ENCODE measurements at regions not wholly inside any gene's neighbourhood (a gene's known extent, or its start where the extent isn't known, plus 50 kb on each side); places are given as distances from the start of the nearest gene placed in this dataset.

DNA sequence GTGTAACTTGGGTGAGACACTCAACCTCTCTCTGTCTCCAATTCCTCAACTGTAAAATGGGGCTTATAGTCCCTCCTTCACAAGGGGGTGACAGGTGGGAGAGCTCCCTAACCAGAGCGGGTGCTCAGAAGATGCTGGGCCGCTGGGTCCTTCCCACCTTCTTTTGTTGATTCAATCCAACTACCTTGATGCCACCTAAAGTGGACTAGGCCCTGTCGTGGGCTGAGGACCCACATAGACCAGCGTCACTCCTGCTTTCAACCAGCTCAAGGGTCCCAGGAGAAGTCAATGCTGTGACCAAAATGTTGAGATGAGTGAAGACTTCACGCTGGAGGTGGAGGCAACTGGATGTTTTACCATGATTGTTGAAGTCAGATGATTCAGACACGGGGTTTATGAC lies 72.7 kb upstream of the WNT11 start:
- Histone ChIP-seq H2AFZ (ENCODE audit: low read length) (no peak overlapping the region), H3K36me3 (ENCODE audit: control insufficient read depth, insufficient read depth, low read length) (no peaks in the 10 kb centered on the region), H4K20me1 (ENCODE audit: control insufficient read depth, extremely low read depth, insufficient read depth, low read length) (peaks cover 2% of the 10 kb centered on the region), H3K9ac (ENCODE audit: insufficient read depth, low read length) (no peak overlapping the region), H3K79me2 (ENCODE audit: control insufficient read depth, insufficient read depth, low read length) (no peaks in the 10 kb centered on the region), H3K4me2 (ENCODE audit: extremely low read depth, insufficient read depth, low read length) (no peak overlapping the region), H3K27me3 (ENCODE audit: control insufficient read depth, insufficient read depth, low read length) (peaks cover 6% of the 10 kb centered on the region), H3K27ac (ENCODE audit: insufficient read depth, low read length) (no peak overlapping the region), H3K4me1 (ENCODE audit: control insufficient read depth, extremely low read depth, insufficient read depth, low read length) (no peaks in the 10 kb centered on the region), H3K4me3 (replicated peaks in 1 of 4; ENCODE audit: control extremely low read depth in 1 of 4, insufficient read depth in 1 of 4, low read depth in 3 of 4, low read length in 4 of 4) (no peak overlapping the region), H3K9me3 (ENCODE audit: control insufficient read depth, insufficient read depth, low read depth, low read length) (no peaks in the 10 kb centered on the region)
- no peak for TF ChIP-seq EZH2 (IDR thresholded peaks at IDR 0.05; ENCODE audit: low read length, missing control alignments)
- TF ChIP-seq, protein P1, sequence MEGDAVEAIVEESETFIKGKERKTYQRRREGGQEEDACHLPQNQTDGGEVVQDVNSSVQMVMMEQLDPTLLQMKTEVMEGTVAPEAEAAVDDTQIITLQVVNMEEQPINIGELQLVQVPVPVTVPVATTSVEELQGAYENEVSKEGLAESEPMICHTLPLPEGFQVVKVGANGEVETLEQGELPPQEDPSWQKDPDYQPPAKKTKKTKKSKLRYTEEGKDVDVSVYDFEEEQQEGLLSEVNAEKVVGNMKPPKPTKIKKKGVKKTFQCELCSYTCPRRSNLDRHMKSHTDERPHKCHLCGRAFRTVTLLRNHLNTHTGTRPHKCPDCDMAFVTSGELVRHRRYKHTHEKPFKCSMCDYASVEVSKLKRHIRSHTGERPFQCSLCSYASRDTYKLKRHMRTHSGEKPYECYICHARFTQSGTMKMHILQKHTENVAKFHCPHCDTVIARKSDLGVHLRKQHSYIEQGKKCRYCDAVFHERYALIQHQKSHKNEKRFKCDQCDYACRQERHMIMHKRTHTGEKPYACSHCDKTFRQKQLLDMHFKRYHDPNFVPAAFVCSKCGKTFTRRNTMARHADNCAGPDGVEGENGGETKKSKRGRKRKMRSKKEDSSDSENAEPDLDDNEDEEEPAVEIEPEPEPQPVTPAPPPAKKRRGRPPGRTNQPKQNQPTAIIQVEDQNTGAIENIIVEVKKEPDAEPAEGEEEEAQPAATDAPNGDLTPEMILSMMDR (conservative IDR thresholded peaks at IDR 0.05 in 1 of 2, IDR thresholded peaks at IDR 0.05 in 1 of 2; ENCODE audit: low read depth in 1 of 2, low read length in 2 of 2): no peak
- no peak for DNase-seq (ENCODE audit: low read depth in 2 of 2)

DNA sequence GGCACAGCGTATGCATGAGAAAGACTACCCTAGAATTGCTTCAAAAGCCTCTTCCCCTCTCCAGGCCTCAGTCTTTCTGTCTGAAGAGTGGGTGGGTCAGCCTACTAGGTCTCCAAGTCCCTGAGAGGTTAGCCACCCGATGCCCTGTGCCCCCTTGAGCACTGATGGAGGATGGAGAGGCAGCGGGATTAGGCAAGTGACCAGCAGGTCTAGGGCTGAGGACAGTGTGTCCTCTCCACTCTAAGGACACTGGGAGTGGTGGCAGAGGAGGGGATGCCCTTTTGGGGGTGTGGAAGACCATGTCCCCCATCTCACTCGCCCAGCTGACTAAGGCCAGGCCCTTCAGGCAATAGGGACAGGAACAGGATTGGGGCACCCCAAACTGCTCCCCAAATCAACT lies 72.2 kb upstream of the WNT11 start:
- Histone ChIP-seq H3K27ac (ENCODE audit: insufficient read depth, low read length) (no peak overlapping the region), H3K4me2 (ENCODE audit: extremely low read depth, insufficient read depth, low read length) (no peak overlapping the region), H3K4me3 (replicated peaks in 1 of 4; ENCODE audit: control extremely low read depth in 1 of 4, insufficient read depth in 1 of 4, low read depth in 3 of 4, low read length in 4 of 4) (no peak overlapping the region), H3K27me3 (ENCODE audit: control insufficient read depth, insufficient read depth, low read length) (peaks cover 6% of the 10 kb centered on the region), H3K9me3 (ENCODE audit: control insufficient read depth, insufficient read depth, low read depth, low read length) (no peaks in the 10 kb centered on the region), H3K9ac (ENCODE audit: insufficient read depth, low read length) (no peak overlapping the region), H4K20me1 (ENCODE audit: control insufficient read depth, extremely low read depth, insufficient read depth, low read length) (peaks cover 2% of the 10 kb centered on the region), H2AFZ (ENCODE audit: low read length) (no peak overlapping the region), H3K4me1 (ENCODE audit: control insufficient read depth, extremely low read depth, insufficient read depth, low read length) (no peaks in the 10 kb centered on the region), H3K36me3 (ENCODE audit: control insufficient read depth, insufficient read depth, low read length) (no peaks in the 10 kb centered on the region), H3K79me2 (ENCODE audit: control insufficient read depth, insufficient read depth, low read length) (no peaks in the 10 kb centered on the region)
- TF ChIP-seq EZH2 (IDR thresholded peaks at IDR 0.05; ENCODE audit: low read length, missing control alignments): no peak
- TF ChIP-seq, protein P1 (conservative IDR thresholded peaks at IDR 0.05 in 1 of 2, IDR thresholded peaks at IDR 0.05 in 1 of 2; ENCODE audit: low read depth in 1 of 2, low read length in 2 of 2): no peak
- DNase-seq (ENCODE audit: low read depth in 2 of 2): no peak

DNA sequence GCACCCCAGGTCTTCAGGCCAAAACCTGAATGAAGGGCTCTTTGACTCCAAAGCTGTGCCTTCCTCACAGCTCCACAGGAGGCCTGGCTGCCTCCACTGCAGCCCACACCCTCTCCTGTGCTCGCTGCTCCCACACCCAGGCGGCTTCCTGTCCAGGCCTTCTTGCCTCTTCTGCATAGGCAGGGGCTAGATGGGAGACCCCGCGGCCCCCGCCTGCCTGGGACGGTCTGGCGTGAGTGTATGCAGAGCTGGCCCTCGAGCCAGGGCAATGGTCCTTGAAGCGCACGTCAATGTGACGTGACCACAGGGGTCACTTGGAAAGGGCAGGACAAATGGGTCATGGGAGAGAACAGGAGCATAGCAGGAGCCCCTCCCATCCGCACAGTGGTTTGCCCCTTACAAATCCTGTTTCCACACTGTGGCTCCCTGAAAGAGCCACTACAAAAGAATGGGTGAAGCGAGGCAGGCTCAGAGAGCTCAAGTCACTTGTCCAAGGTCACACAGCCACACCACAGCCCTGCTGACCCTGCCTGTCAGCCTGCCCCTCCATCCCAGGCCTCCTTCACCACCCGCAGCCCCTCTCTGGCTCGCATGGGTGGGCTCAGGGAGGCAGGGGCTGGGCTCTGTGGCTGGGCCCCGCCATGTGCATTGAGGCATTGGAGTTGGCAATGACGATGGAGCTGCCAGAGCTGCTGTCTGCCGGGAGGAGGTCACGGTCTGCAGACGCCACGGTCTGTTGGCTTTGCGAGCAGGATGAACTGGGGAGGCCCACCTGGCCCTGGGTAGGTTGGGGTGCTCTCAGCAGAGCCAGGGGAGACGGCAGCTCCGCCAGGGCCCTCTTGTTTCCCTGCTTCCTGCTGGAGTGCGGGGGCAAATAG lies 71.2 kb upstream of the WNT11 start:
- no peak for DNase-seq (ENCODE audit: low read depth in 2 of 2)
- Histone ChIP-seq H3K9me3 (ENCODE audit: control insufficient read depth, insufficient read depth, low read depth, low read length) (no peaks in the 10 kb centered on the region), H3K4me2 (ENCODE audit: extremely low read depth, insufficient read depth, low read length) (no peak overlapping the region), H3K4me1 (ENCODE audit: control insufficient read depth, extremely low read depth, insufficient read depth, low read length) (no peaks in the 10 kb centered on the region), H3K27ac (ENCODE audit: insufficient read depth, low read length) (no peak overlapping the region), H2AFZ (ENCODE audit: low read length) (no peak overlapping the region), H3K79me2 (ENCODE audit: control insufficient read depth, insufficient read depth, low read length) (no peaks in the 10 kb centered on the region), H3K27me3 (ENCODE audit: control insufficient read depth, insufficient read depth, low read length) (peaks cover 6% of the 10 kb centered on the region), H3K36me3 (ENCODE audit: control insufficient read depth, insufficient read depth, low read length) (no peaks in the 10 kb centered on the region), H3K4me3 (replicated peaks in 1 of 4; ENCODE audit: control extremely low read depth in 1 of 4, insufficient read depth in 1 of 4, low read depth in 3 of 4, low read length in 4 of 4) (no peak overlapping the region), H3K9ac (ENCODE audit: insufficient read depth, low read length) (no peak overlapping the region), H4K20me1 (ENCODE audit: control insufficient read depth, extremely low read depth, insufficient read depth, low read length) (peaks cover 2% of the 10 kb centered on the region)
- TF ChIP-seq EZH2 (IDR thresholded peaks at IDR 0.05; ENCODE audit: low read length, missing control alignments): no peak
- TF ChIP-seq, protein P1 (conservative IDR thresholded peaks at IDR 0.05 in 1 of 2, IDR thresholded peaks at IDR 0.05 in 1 of 2; ENCODE audit: low read depth in 1 of 2, low read length in 2 of 2): no peak

Measured in fibroblast of lung (primary cell).